ENCODE measurements at regions not wholly inside any gene's neighbourhood (a gene's known extent, or its start where the extent isn't known, plus 50 kb on each side); places are given as distances from the start of the nearest gene placed in this dataset.

GRCh38 chr9:96040591-96041461, 165.3 kb downstream of the ERCC6L2 start:
- TF ChIP-seq CTCF (IDR thresholded peaks at IDR 0.05) (no peak), POLR2A (IDR thresholded peaks at IDR 0.05) (no peak)
